Gastroesophageal sphincter (tissue), 4 donors: ENCODE measurements at regions not wholly inside any gene's neighbourhood (a gene's known extent, or its start where the extent isn't known, plus 50 kb on each side); places are given as distances from the start of the nearest gene placed in this dataset.

ENCODE experiments used
- ATAC-seq: fragments of 150-250 bp; one replicate; pipeline ENCODE4 v1.9.1; 2016; ENCODE audit warnings: mild to moderate bottlenecking, moderate library complexity
- H3K27ac ChIP-seq, 4 donors: fragments of 200-600 bp; sonication (generic) in 3 of 4; 1 replicate in 3 of 4; 2 replicates in 1 of 4; pipeline ENCODE4 v1.5.1; 2016 to 2019
- H3K27me3 ChIP-seq: fragments of 200-600 bp; sonication (generic); one replicate; pipeline ENCODE4 v1.5.1; 2019
- H3K36me3 ChIP-seq, 2 donors: fragments of 200-600 bp; sonication (generic); one replicate each; pipeline ENCODE4 v1.5.1; 2019; ENCODE audit warnings: control low read depth in 1 of 2
- H3K4me1 ChIP-seq, 3 donors: fragments of 200-600 bp; sonication (generic); 1 replicate in 2 of 3; 2 replicates in 1 of 3; pipeline ENCODE4 v1.5.1; 2016 to 2019; ENCODE audit warnings: control low read depth in 2 of 3
- H3K4me3 ChIP-seq, 2 donors: fragments of 200-600 bp; sonication (generic); one replicate each; pipeline ENCODE4 v1.5.1; 2019; ENCODE audit warnings: mild to moderate bottlenecking in 1 of 2, moderate library complexity in 1 of 2
- H3K9me3 ChIP-seq, 3 donors: fragments of 200-600 bp; sonication (generic); one replicate each; pipeline ENCODE4 v1.5.1; 2017 to 2019; ENCODE audit warnings: control low read depth in 2 of 3
- CTCF ChIP-seq, 4 experiments: fragments of 200-600 bp in 2 of 4; fragments of 450-650 bp in 2 of 4; sonication (generic) in 1 of 4; IDR thresholded peaks; one replicate each; pipeline ENCODE4 v1.5.1; 2017 to 2019; ENCODE audit warnings: antibody characterized with exemption in 4 of 4, mild to moderate bottlenecking in 2 of 4, moderate library complexity in 2 of 4
- EP300 ChIP-seq: sonication (generic); formaldehyde crosslinking; IDR thresholded peaks from one replicate; pipeline ENCODE4 v1.6.1; 2017; ENCODE audit warnings: antibody characterized with exemption, mild to moderate bottlenecking
- POLR2A ChIP-seq, 2 donors: fragments of 450-650 bp; IDR thresholded peaks; one replicate each; pipeline ENCODE4 v1.6.1; 2017; ENCODE audit warnings: antibody characterized with exemption in 2 of 2, mild to moderate bottlenecking in 2 of 2, moderate library complexity in 1 of 2
- POLR2AphosphoS5 ChIP-seq: sonication (generic); formaldehyde crosslinking; IDR thresholded peaks from one replicate; pipeline ENCODE4 v1.6.1; 2017; ENCODE audit warnings: antibody characterized with exemption
- WGBS, 2 donors: methylation state at CpG; one replicate each; pipeline ENCODE4 v1.1.5; 2018; ENCODE audit warnings: low coverage in 1 of 2; 5-methylcytosine and 5-hydroxymethylcytosine counted together

- Histone ChIP-seq H3K9me3 (no peaks in the 10 kb centered on the region), H3K4me3 (no peak overlapping the region), H3K36me3 (no peaks in the 10 kb centered on the region), H3K27ac (no peak overlapping the region), H3K27me3 (no peaks in the 10 kb centered on the region), H3K4me1 (peaks cover 0 to 12% (median 9%) of the 10 kb centered on the region in 3 donors)
- no peak for ATAC-seq
- WGBS, 2 donors, result 63 to 84% methylated on average over 4 of the region's 4 CpGs
- no peak for TF ChIP-seq EP300
- no peak for TF ChIP-seq POLR2A (IDR thresholded peaks at IDR 0.05)
- TF ChIP-seq CTCF (IDR thresholded peaks at IDR 0.05), result no peak
- TF ChIP-seq POLR2AphosphoS5, result no peak
These were observed 321.5 kb upstream of the CLINT1 start for GRCh38 chr5:158180407-158180806.

- Histone ChIP-seq H3K36me3 (no peaks in the 10 kb centered on the region), H3K27ac (no peak overlapping the region), H3K4me1 (peaks cover 0 to 18% (median 9%) of the 10 kb centered on the region in 3 donors), H3K27me3 (no peaks in the 10 kb centered on the region), H3K9me3 (no peaks in the 10 kb centered on the region), H3K4me3 (no peak overlapping the region)
- WGBS, 2 donors, result 83 to 96% methylated on average over 3 to 7 of the region's 7 CpGs
- no peak for ATAC-seq
- no peak for TF ChIP-seq CTCF (IDR thresholded peaks at IDR 0.05)
- TF ChIP-seq EP300, result no peak
- TF ChIP-seq POLR2A (IDR thresholded peaks at IDR 0.05), result no peak
- TF ChIP-seq POLR2AphosphoS5, result no peak
These were observed 320.3 kb upstream of the CLINT1 start for GRCh38 chr5:158179271-158179670.

- H3K4me1 ChIP-seq, result peaks cover 0 to 18% (median 9%) of the 10 kb centered on the region in 3 donors
- H3K9me3 ChIP-seq, result no peaks in the 10 kb centered on the region
- no peak for TF ChIP-seq CTCF (IDR thresholded peaks at IDR 0.05)
- TF ChIP-seq POLR2A (IDR thresholded peaks at IDR 0.05), result no peak
- no peak for TF ChIP-seq EP300
- no peak for TF ChIP-seq POLR2AphosphoS5
- no peak for ATAC-seq
- H3K27ac ChIP-seq, result no peak overlapping the region
- H3K36me3 ChIP-seq, result no peaks in the 10 kb centered on the region
- H3K27me3 ChIP-seq, result no peaks in the 10 kb centered on the region
- no peak overlapping the region for H3K4me3 ChIP-seq
- 72 to 76% methylated on average over 3 to 6 of the region's 6 CpGs for WGBS, 2 donors
These were observed 319.6 kb upstream of the CLINT1 start for GRCh38 chr5:158178535-158178934.

GRCh38 chr5:158177146-158177545, 318.2 kb upstream of the CLINT1 start:
- Histone ChIP-seq H3K4me1 (peaks cover 0 to 18% (median 9%) of the 10 kb centered on the region in 3 donors), H3K27me3 (no peaks in the 10 kb centered on the region), H3K4me3 (no peak overlapping the region), H3K27ac (no peak overlapping the region), H3K36me3 (no peaks in the 10 kb centered on the region), H3K9me3 (no peaks in the 10 kb centered on the region)
- no peak for ATAC-seq
- no peak for TF ChIP-seq EP300
- no peak for TF ChIP-seq POLR2A (IDR thresholded peaks at IDR 0.05)

GRCh38 chr5:158175934-158176481, 317.1 kb upstream of the CLINT1 start:
- H3K9me3 ChIP-seq, result no peaks in the 10 kb centered on the region
- H3K27me3 ChIP-seq, result no peaks in the 10 kb centered on the region
- ATAC-seq, result no peak
- H3K36me3 ChIP-seq, result no peaks in the 10 kb centered on the region
- no peak overlapping the region for H3K4me3 ChIP-seq
- WGBS, 2 donors, result 56 to 74% methylated on average over 1 to 6 of the region's 6 CpGs
- peaks cover 0 to 18% (median 9%) of the 10 kb centered on the region in 3 donors for H3K4me1 ChIP-seq
- H3K27ac ChIP-seq, result peak overlapping the region in 3 of 4 donors; percentile 20 to 48 (median 31)
- TF ChIP-seq CTCF (IDR thresholded peaks at IDR 0.05) (no peak), POLR2A (IDR thresholded peaks at IDR 0.05) (no peak), EP300 (no peak), POLR2AphosphoS5 (no peak)
